B cell (primary cell): ENCODE measurements at regions not wholly inside any gene's neighbourhood (a gene's known extent, or its start where the extent isn't known, plus 50 kb on each side); places are given as distances from the start of the nearest gene placed in this dataset.

Experiments
- ATAC-seq: fragments of 200-7000 bp; cut with Tn5 transposase; one replicate; pipeline ENCODE4 v1.10.0; 2021; ENCODE audit warnings: low read depth, mild to moderate bottlenecking, moderate number of reproducible peaks, moderate library complexity
- CTCF ChIA-PET: fragments of 350-600 bp; sonication (Branson Sonifier 250); formaldehyde crosslinking; loops from one replicate; lab custom pipeline; 2021; ENCODE audit warnings: antibody characterized with exemption, inconsistent platforms; lab: Charles Lee
- POLR2A ChIA-PET: fragments of 350-600 bp; sonication (Branson Sonifier 250); formaldehyde crosslinking; loops from one replicate; lab custom pipeline; 2021; ENCODE audit warnings: antibody characterized with exemption; lab: Charles Lee
- DNase-seq: peaks from one replicate; pipeline ENCODE4 v3.0.0; 2013
- H2AFZ ChIP-seq: 2 replicates; pipeline ENCODE4 v1.6.1; 2012; ENCODE audit warnings: mild to moderate bottlenecking, low read depth, low read length; ENCODE audit not compliant: insufficient read depth, poor library complexity, severe bottlenecking
- H3K27ac ChIP-seq, 2 donors: 1 replicate in 1 of 2; 2 replicates in 1 of 2; pipeline ENCODE4 v1.5.1; 2012 to 2013; ENCODE audit warnings: low read length in 2 of 2, mild to moderate bottlenecking in 2 of 2, moderate library complexity in 1 of 2
- H3K27me3 ChIP-seq, 4 experiments: fragments of 200-600 bp in 1 of 4; sonication (generic) in 1 of 4; replicated peaks in 1 of 4; 1 replicate in 2 of 4; 2 replicates in 2 of 4; pipeline versions ENCODE4 v1.6.1 to v1.7.0; 2013 to 2016; ENCODE audit warnings: low read length in 3 of 4, mild to moderate bottlenecking in 2 of 4, mixed read lengths in 1 of 4, moderate library complexity in 1 of 4; ENCODE audit not compliant: insufficient read depth in 4 of 4, control insufficient read depth in 3 of 4; ENCODE audit errors: control extremely low read depth in 1 of 4
- H3K36me3 ChIP-seq, 2 experiments: replicated peaks in 1 of 2; 1 replicate in 1 of 2; 2 replicates in 1 of 2; pipeline versions ENCODE4 v1.6.1 to v1.7.1; 2013; ENCODE audit warnings: low read length in 1 of 2; ENCODE audit not compliant: insufficient read depth in 2 of 2, control insufficient read depth in 1 of 2; ENCODE audit errors: control extremely low read depth in 1 of 2, extremely low read depth in 1 of 2
- H3K4me1 ChIP-seq, 2 donors: fragments of 200-600 bp in 1 of 2; sonication (generic) in 1 of 2; 1 replicate in 1 of 2; 2 replicates in 1 of 2; pipeline versions ENCODE4 v1.5.1 to v1.6.1; 2013 to 2017; ENCODE audit warnings: low read length in 2 of 2; ENCODE audit not compliant: control insufficient read depth in 2 of 2, insufficient read depth in 2 of 2
- H3K4me2 ChIP-seq: replicated peaks from 2 replicates; pipeline ENCODE3; 2012; ENCODE audit warnings: mild to moderate bottlenecking, low read depth, low read length; ENCODE audit not compliant: poor library complexity, severe bottlenecking
- H3K4me3 ChIP-seq, 5 experiments: fragments of 200-600 bp in 1 of 5; sonication (generic) in 1 of 5; 1 replicate in 3 of 5; 2 replicates in 2 of 5; pipeline versions ENCODE4 v1.5.1 to v1.7.0; 2011 to 2016; ENCODE audit warnings: low read length in 4 of 5, mild to moderate bottlenecking in 4 of 5, low read depth in 2 of 5, control low read depth in 1 of 5, moderate library complexity in 1 of 5; ENCODE audit not compliant: insufficient read depth in 1 of 5; ENCODE audit errors: control extremely low read depth in 1 of 5, extremely low read depth in 1 of 5
- H3K79me2 ChIP-seq: fragments of 200-600 bp; sonication (generic); one replicate; pipeline ENCODE4 v1.6.0; 2016; ENCODE audit warnings: low read length; ENCODE audit not compliant: control insufficient read depth, insufficient read depth
- H3K9ac ChIP-seq: fragments of 200-600 bp; sonication (generic); 2 replicates; pipeline ENCODE4 v1.6.1; 2017; ENCODE audit warnings: mild to moderate bottlenecking, low read length, moderate library complexity
- H3K9me3 ChIP-seq, 3 donors: one replicate each; pipeline versions ENCODE4 v1.6.1 to v1.7.1; 2013; ENCODE audit warnings: low read length in 2 of 3; ENCODE audit not compliant: control insufficient read depth in 2 of 3, insufficient read depth in 1 of 3; ENCODE audit errors: control extremely low read depth in 1 of 3
- H4K20me1 ChIP-seq: 2 replicates; pipeline ENCODE4 v1.6.0; 2012; ENCODE audit warnings: mild to moderate bottlenecking, low read length; ENCODE audit not compliant: insufficient read depth, control insufficient read depth, poor library complexity, severe bottlenecking
- H3K27ac Mint-ChIP-seq: one replicate; pipeline ENCODE4 v1.8.0; 2021; ENCODE audit warnings: mixed read lengths
- H3K27me3 Mint-ChIP-seq: one replicate; pipeline ENCODE4 v1.8.0; 2021; ENCODE audit warnings: mixed read lengths
- H3K4me1 Mint-ChIP-seq: one replicate; pipeline ENCODE4 v1.8.0; 2021; ENCODE audit warnings: mixed read lengths
- H3K4me3 Mint-ChIP-seq: one replicate; pipeline ENCODE4 v1.8.0; 2021; ENCODE audit warnings: mixed read lengths
- H3K9me3 Mint-ChIP-seq: one replicate; pipeline ENCODE4 v1.8.0; 2022; ENCODE audit warnings: mixed read lengths; ENCODE audit not compliant: insufficient read depth
- CTCF ChIP-seq: fragments of 200-600 bp; IDR thresholded peaks from one replicate; pipeline ENCODE4 v1.8.0; 2022; ENCODE audit warnings: antibody characterized with exemption, mild to moderate bottlenecking
- EZH2 ChIP-seq: IDR thresholded peaks from 2 replicates; pipeline ENCODE4 v1.6.1; 2012; ENCODE audit warnings: borderline replicate concordance, low read depth, mild to moderate bottlenecking, moderate library complexity, low read length; ENCODE audit not compliant: insufficient read depth, poor library complexity, severe bottlenecking
- WGBS: methylation state at CpG from one replicate; pipeline ENCODE4 v1.1.5; 2013; ENCODE audit warnings: missing lambda C conversion rate; ENCODE audit not compliant: insufficient coverage; 5-methylcytosine and 5-hydroxymethylcytosine counted together
- intact Hi-C: fragments of 100-400 bp; cut with micrococcal nuclease; formaldehyde crosslinking; loops from one replicate; pipeline ENCODE4 v1.10.0; 2022

- Histone ChIP-seq H3K4me2 (no peak overlapping the region), H2AFZ (no peak overlapping the region), H3K4me3 (no peak overlapping the region), H3K27ac (no peak overlapping the region), H3K27me3 (no peaks in the 10 kb centered on the region), H4K20me1 (no peaks in the 10 kb centered on the region), H3K9ac (no peak overlapping the region), H3K9me3 (peaks cover 0 to 32% (median 0%) of the 10 kb centered on the region in 3 donors), H3K79me2 (no peaks in the 10 kb centered on the region), H3K4me1 (no peaks in the 10 kb centered on the region), H3K36me3 (no peaks in the 10 kb centered on the region)
- no peak for ATAC-seq
- no peaks in the 10 kb centered on the region for H3K4me1 Mint-ChIP-seq
- H3K27ac Mint-ChIP-seq, result no peak overlapping the region
- CTCF ChIA-PET, result no interaction called here
- H3K9me3 Mint-ChIP-seq, result peaks cover 2% of the 10 kb centered on the region
- DNase-seq, result no peak
- WGBS, result 94% methylated on average over 15 of the region's 19 CpGs
- H3K27me3 Mint-ChIP-seq, result peaks cover 3% of the 10 kb centered on the region
- H3K4me3 Mint-ChIP-seq, result no peak overlapping the region
- intact Hi-C loops, result no loop called here
- TF ChIP-seq CTCF (no peak), EZH2 (no peak)
- POLR2A ChIA-PET, result no interaction called here
Observed at GRCh38 chr5:178797546-178798440, 62.0 kb upstream of the ZNF354B start.

DNA sequence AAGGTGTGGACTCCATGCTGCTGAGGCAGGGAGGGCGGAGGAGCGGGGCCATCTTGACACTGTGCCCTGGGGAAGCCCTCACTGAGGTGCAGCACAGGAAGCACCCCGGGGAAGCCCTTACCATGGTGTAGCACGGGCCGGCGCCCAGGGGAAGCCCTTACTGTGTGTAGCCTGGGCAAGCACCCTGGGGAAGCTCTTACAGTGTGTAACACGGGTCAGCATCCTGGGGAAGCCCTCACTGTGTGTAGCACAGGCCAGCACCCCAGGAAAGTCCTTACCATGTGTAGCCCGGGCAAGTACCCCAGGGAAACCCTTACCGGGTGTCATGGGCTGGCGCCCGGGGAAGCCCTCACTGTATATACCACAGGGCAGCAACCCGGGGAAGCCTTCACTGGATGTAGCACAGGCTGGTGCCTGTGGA lies 62.6 kb upstream of the ZNF354B start:
- no peak for DNase-seq
- H3K4me1 Mint-ChIP-seq, result no peaks in the 10 kb centered on the region
- WGBS, result 71% methylated on average over 12 of the region's 12 CpGs
- Histone ChIP-seq H2AFZ (no peak overlapping the region), H3K4me2 (no peak overlapping the region), H3K4me3 (no peak overlapping the region), H4K20me1 (no peaks in the 10 kb centered on the region), H3K4me1 (no peaks in the 10 kb centered on the region), H3K27me3 (no peaks in the 10 kb centered on the region), H3K27ac (no peak overlapping the region), H3K9me3 (peaks cover 0 to 32% (median 0%) of the 10 kb centered on the region in 3 donors), H3K36me3 (no peaks in the 10 kb centered on the region), H3K9ac (no peak overlapping the region), H3K79me2 (no peaks in the 10 kb centered on the region)
- TF ChIP-seq CTCF (no peak), EZH2 (no peak)
- no peak for ATAC-seq
- CTCF ChIA-PET, result no interaction called here
- no peak overlapping the region for H3K27ac Mint-ChIP-seq
- H3K9me3 Mint-ChIP-seq, result peaks cover 2% of the 10 kb centered on the region
- POLR2A ChIA-PET, result no interaction called here
- peaks cover 3% of the 10 kb centered on the region for H3K27me3 Mint-ChIP-seq
- no peak overlapping the region for H3K4me3 Mint-ChIP-seq
- intact Hi-C loops, result no loop called here
